ENCODE measurements at regions not wholly inside any gene's neighbourhood (a gene's known extent, or its start where the extent isn't known, plus 50 kb on each side); places are given as distances from the start of the nearest gene placed in this dataset.

GRCh38 chr6:92806254-92806653 lies 613.1 kb downstream of the EPHA7 start:
- Histone ChIP-seq H3K9me3 (ENCODE audit: low read length) (no peaks in the 10 kb centered on the region), H3K4me2 (ENCODE audit: low read length) (no peak overlapping the region), H3K36me3 (ENCODE audit: insufficient read depth, low read length) (no peaks in the 10 kb centered on the region), H2AFZ (ENCODE audit: low read depth, low read length) (no peak overlapping the region), H3K27me3 (ENCODE audit: insufficient read depth, low read depth, low read length) (no peaks in the 10 kb centered on the region), H3F3A (ENCODE audit: insufficient read depth, low read length, poor library complexity, severe bottlenecking) (no peaks in the 10 kb centered on the region), H3K4me3 (ENCODE audit: low read length) (no peak overlapping the region), H3K79me2 (replicated peaks; ENCODE audit: insufficient read depth, low read length) (no peaks in the 10 kb centered on the region), H3K27ac (ENCODE audit: low read length) (no peak overlapping the region), H3K9ac (ENCODE audit: low read length) (no peak overlapping the region), H3K9me2 (ENCODE audit: insufficient read depth, low read length) (no peaks in the 10 kb centered on the region), H4K20me1 (ENCODE audit: insufficient read depth) (no peaks in the 10 kb centered on the region)
- no peak for TF ChIP-seq TAF1 (IDR thresholded peaks at IDR 0.05; ENCODE audit: low read depth)
- TF ChIP-seq CTCF (IDR thresholded peaks at IDR 0.05; ENCODE audit: poor library complexity, severe bottlenecking), result no peak
- no peak for TF ChIP-seq RAD21 (conservative IDR thresholded peaks at IDR 0.05)
- no peak for TF ChIP-seq POLR2AphosphoS5 (IDR thresholded peaks at IDR 0.05)
- TF ChIP-seq EP300 (conservative IDR thresholded peaks at IDR 0.05; ENCODE audit: poor library complexity, severe bottlenecking), result no peak
- TF ChIP-seq MXI1 (conservative IDR thresholded peaks at IDR 0.05; ENCODE audit: poor library complexity, severe bottlenecking), result no peak
- no peak for TF ChIP-seq SMC3 (conservative IDR thresholded peaks at IDR 0.05; ENCODE audit: poor library complexity)
- no peak for TF ChIP-seq REST (IDR thresholded peaks at IDR 0.05; ENCODE audit: borderline replicate concordance)
- no peak for TF ChIP-seq EZH2 (IDR thresholded peaks at IDR 0.05; ENCODE audit: borderline replicate concordance, insufficient read depth, low read length, poor library complexity, severe bottlenecking)

- Histone ChIP-seq H3K27me3 (ENCODE audit: insufficient read depth, low read depth, low read length) (no peaks in the 10 kb centered on the region), H3K4me3 (ENCODE audit: low read length) (no peak overlapping the region), H2AFZ (ENCODE audit: low read depth, low read length) (no peak overlapping the region), H3K9me2 (ENCODE audit: insufficient read depth, low read length) (no peaks in the 10 kb centered on the region), H3K9ac (ENCODE audit: low read length) (no peak overlapping the region), H3F3A (ENCODE audit: insufficient read depth, low read length, poor library complexity, severe bottlenecking) (no peaks in the 10 kb centered on the region), H4K20me1 (ENCODE audit: insufficient read depth) (no peaks in the 10 kb centered on the region), H3K9me3 (ENCODE audit: low read length) (no peaks in the 10 kb centered on the region), H3K36me3 (ENCODE audit: insufficient read depth, low read length) (no peaks in the 10 kb centered on the region), H3K79me2 (replicated peaks; ENCODE audit: insufficient read depth, low read length) (no peaks in the 10 kb centered on the region), H3K27ac (ENCODE audit: low read length) (no peak overlapping the region), H3K4me2 (ENCODE audit: low read length) (no peak overlapping the region)
- TF ChIP-seq CTCF (IDR thresholded peaks at IDR 0.05; ENCODE audit: poor library complexity, severe bottlenecking) (no peak), POLR2AphosphoS5 (IDR thresholded peaks at IDR 0.05) (no peak), RAD21 (conservative IDR thresholded peaks at IDR 0.05) (no peak), SMC3 (conservative IDR thresholded peaks at IDR 0.05; ENCODE audit: poor library complexity) (no peak), REST (IDR thresholded peaks at IDR 0.05; ENCODE audit: borderline replicate concordance) (no peak), EP300 (conservative IDR thresholded peaks at IDR 0.05; ENCODE audit: poor library complexity, severe bottlenecking) (no peak), EZH2 (IDR thresholded peaks at IDR 0.05; ENCODE audit: borderline replicate concordance, insufficient read depth, low read length, poor library complexity, severe bottlenecking) (no peak), TAF1 (IDR thresholded peaks at IDR 0.05; ENCODE audit: low read depth) (no peak), MXI1 (conservative IDR thresholded peaks at IDR 0.05; ENCODE audit: poor library complexity, severe bottlenecking) (no peak)
These were observed 628.0 kb downstream of the EPHA7 start for GRCh38 chr6:92791403-92791802.
